Coronary artery (tissue), 2 donors: ENCODE measurements at regions not wholly inside any gene's neighbourhood (a gene's known extent, or its start where the extent isn't known, plus 50 kb on each side); places are given as distances from the start of the nearest gene placed in this dataset.

Experiments
- DNase-seq: peaks from one replicate; pipeline ENCODE4 v3.0.0-alpha.2; 2017; ENCODE audit warnings: low spot score
- H3K27ac ChIP-seq, 2 donors: fragments of 200-600 bp; sonication (generic); one replicate each; pipeline ENCODE4 v1.5.1; 2016 to 2019
- H3K4me3 ChIP-seq: fragments of 200-600 bp; sonication (generic); 2 replicates; pipeline ENCODE4 v1.5.1; 2016; ENCODE audit warnings: mild to moderate bottlenecking, moderate library complexity
- CTCF ChIP-seq: fragments of 200-600 bp; sonication (generic); IDR thresholded peaks from one replicate; pipeline ENCODE4 v1.5.1; 2019; ENCODE audit warnings: antibody characterized with exemption

GRCh38 chr13:22226086-22226485, 555.2 kb downstream of the FGF9 start:
- H3K4me3 ChIP-seq = no peak overlapping the region
- no peak for DNase-seq
- TF ChIP-seq CTCF = no peak
- H3K27ac ChIP-seq = no peak overlapping the region

- no peak for DNase-seq
- no peak for TF ChIP-seq CTCF
- H3K4me3 ChIP-seq = no peak overlapping the region
- no peak overlapping the region for H3K27ac ChIP-seq
Observed at GRCh38 chr13:22227895-22228294, 557.0 kb downstream of the FGF9 start.

GRCh38 chr13:22229916-22230315, 559.0 kb downstream of the FGF9 start:
- H3K27ac ChIP-seq = no peak overlapping the region
- TF ChIP-seq CTCF = no peak
- no peak overlapping the region for H3K4me3 ChIP-seq
- no peak for DNase-seq

GRCh38 chr13:22232186-22232585, 561.3 kb downstream of the FGF9 start:
- H3K27ac ChIP-seq = no peak overlapping the region
- H3K4me3 ChIP-seq = no peak overlapping the region
- no peak for TF ChIP-seq CTCF
- no peak for DNase-seq

- no peak for TF ChIP-seq CTCF
- Histone ChIP-seq H3K27ac (no peak overlapping the region), H3K4me3 (no peak overlapping the region)
- no peak for DNase-seq
Observed at GRCh38 chr13:22235285-22235949, 564.5 kb downstream of the FGF9 start.

GRCh38 chr13:22235950-22236290, 565.0 kb downstream of the FGF9 start:
- no peak for TF ChIP-seq CTCF
- H3K27ac ChIP-seq = no peak overlapping the region
- no peak for DNase-seq
- H3K4me3 ChIP-seq = no peak overlapping the region

GRCh38 chr13:22238269-22238668, 567.4 kb downstream of the FGF9 start:
- no peak for TF ChIP-seq CTCF
- Histone ChIP-seq H3K4me3 (no peak overlapping the region), H3K27ac (no peak overlapping the region)
- no peak for DNase-seq
